HK-2 (cell line): ENCODE measurements at regions not wholly inside any gene's neighbourhood (a gene's known extent, or its start where the extent isn't known, plus 50 kb on each side); places are given as distances from the start of the nearest gene placed in this dataset.

Experiments used
- DNase-seq: peaks from one replicate; pipeline ENCODE4 v3.0.0-alpha.2; 2018; ENCODE audit not compliant: unreplicated experiment

DNA sequence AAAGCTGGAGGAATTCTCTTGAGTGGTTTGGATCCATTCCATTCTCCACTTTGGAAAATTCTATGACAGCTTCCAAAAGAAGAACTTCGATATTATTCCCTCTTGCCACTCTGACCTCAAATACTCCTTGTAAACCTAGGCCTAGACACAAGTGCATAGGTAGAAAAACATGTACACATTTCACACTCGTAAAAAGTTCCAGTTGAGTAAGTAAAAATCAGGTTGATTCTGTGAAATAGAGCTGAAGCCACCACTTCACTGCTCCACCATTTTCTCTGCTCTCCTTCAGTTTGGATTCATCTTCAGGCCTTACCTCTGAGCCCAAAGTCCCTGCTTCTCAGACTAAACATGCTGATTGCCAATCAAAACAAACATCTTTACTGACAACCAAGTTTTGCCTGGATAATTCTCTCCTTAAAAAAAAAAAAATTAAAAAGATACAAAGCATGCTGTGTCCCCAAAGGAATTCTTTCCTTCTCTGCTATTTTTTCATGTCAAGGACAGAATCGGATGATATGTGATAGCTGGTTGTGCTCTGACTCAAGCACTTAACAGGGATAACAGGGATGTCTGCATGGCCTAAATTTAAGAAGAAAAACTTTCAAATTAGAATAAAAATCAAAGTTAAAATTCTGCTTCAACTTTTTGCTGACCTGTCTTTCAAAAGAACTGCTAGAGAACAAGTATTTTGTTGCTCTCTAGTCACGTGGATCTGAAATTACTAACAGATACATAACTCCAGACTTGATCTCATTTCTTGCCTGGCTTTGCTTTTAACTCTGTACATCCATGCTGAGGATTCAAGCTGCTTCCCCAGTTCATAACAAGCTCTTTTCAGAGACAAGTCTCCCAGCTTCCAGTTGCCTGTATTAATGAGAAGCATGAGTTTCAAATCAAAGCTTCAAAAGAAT lies 420.9 kb upstream of the INTU start:
- no peak for DNase-seq

DNA sequence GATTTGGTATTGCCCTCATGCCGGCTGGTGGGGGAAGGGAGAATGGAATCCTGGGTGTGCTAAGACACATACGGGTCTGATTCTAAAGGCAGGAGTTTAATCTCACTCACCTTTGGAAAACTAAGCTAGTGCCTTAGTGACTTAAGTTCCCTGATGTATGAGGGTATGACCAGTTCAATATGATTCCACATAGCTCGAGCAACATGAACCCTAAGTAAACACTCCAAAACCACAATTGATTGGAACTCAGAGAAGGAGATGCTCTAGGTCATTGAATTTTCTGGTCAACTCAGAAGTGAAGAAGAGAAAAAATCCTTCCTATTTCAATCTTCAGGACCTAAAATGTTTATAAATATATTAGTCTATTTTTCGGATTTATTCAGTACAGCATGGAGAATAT lies 420.1 kb upstream of the INTU start:
- no peak for DNase-seq

DNA sequence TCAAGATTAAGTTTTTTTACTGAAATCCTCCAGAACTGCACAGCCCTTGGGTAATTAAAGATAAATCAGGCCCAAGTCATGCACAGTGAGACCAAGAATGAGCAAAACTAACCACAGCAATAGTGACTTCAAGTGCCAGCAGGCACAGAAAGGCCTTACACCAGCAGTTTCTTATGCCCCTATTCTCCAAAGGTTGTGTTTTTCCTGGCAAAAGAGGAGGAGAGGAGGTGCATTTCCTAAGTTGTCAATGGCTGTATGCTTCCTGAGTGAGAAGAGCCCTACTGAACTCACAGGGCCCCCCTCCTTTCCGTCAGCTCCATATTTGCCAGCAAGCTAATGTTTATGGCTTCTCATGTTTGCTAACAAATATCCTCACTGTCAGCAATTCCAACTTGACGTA lies 418.7 kb upstream of the INTU start:
- DNase-seq: no peak

DNA sequence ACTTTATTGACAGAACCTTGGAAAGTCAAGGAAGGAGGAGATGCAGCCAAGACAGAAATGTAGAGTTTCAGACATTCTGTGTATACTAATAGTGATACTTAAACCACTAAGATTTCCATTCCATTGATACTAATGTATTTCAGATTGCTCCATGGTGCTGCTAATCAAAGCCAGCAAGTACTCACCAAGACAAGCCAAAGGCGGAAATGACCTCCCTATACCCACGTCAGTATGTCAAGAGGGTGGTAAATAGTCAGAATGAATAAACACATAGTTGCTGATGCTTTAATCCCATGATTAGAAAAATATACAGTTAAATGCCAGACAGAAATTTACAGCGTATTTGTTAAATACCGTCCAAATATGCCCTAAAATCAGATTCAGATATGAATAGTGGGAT lies 417.8 kb upstream of the INTU start:
- DNase-seq: no peak

DNA sequence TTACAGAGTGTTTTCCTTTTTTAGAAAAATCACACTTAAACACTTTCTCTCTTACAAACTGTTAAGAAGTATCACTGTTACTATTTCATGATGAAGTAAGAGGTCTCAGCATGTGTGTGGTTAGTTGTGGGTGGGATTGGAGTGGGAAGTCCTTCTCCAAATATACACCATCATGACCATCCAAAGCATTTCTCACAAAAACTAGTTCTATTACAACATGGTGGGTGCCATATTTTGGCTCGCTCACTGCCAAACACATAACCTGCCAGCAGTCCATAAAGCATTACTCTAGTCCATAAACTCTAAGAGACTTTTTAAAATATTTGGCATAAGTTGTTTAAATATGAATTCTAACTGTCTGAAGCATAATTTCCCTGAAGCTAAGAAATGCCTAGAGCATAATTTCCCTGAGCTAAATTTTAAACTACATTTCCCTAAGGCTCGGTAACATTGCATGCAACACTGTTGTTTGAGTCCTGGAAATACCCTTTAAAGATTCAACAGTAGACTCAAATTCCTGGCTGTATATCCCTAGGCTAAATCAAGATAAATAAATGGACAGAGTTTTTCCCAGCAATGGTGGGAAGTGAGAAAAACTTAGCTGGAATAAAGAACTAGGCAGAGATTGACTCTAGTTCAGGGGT lies 415.0 kb upstream of the INTU start:
- DNase-seq: no peak

DNA sequence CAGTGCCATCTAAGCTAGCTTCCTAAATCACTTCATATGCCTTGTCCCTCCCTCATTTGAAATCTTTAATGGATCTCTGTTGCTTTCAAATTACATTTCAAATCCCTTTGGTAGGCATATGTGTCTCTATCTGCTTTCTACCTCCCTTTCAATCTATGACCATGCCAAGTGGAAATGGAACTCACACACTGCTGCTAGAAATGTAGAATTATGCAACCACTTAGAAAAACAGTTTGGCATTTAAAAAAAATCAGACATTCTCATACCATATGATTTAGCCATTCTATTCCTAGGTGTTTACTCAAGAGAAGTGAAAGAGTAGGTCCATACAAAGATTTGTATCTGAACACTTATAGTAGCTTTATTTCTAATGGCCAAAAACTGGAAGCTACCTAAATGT lies 413.5 kb upstream of the INTU start:
- no peak for DNase-seq

DNA sequence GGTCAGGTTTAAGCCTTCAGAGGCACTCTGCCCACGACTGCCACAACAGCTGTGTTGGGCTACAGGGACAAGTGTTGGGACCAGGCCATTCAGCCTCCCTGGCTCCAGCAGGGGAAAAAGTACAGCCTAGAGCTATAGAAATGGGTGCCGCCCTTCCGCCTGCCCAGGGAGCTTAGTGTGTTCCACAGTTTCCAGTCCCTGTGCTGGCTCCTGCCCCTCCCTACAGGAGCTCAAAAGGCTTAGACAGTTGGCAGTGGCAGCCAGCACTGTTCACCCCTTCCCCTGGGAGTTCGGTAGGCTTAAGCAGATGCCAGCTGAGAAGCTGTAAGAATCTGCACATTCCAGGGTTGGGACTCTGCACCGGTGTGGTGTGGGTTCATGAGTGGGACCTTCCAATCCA lies 408.2 kb upstream of the INTU start:
- no peak for DNase-seq

DNA sequence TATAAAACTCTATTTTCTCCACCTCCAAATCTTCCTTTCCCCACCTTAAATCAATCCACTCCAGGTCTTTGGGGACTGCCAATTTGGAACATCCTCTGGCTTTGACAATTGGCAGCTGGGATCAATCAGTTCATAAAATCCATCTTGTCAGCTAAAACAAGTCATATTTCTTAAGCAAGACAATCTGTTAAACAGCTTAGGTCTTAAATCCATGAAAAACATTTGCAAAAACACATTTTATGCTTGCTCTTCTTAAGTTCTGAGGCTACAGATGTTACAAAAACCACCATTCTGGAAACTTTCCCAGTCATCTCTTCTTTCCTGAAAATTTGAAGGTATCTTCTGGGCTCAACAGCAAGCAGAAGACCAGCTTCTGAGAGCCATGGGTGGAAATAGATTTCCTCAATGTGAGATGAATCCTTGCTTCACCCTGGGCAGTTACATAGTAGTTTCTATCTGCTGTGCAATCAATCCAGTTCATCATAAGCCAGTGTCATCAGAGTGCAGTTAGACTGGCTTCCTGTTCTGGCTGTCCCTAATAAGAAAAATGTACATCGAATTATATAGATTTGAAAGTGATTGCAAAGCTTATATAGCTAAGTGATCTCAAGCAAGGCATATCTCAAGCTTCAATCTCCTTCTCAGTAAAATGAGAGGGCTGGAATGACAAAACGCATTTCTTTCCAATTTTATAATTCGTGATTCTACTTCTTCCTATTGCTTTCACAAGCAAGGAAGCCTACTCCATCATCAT lies 402.7 kb upstream of the INTU start:
- no peak for DNase-seq

DNA sequence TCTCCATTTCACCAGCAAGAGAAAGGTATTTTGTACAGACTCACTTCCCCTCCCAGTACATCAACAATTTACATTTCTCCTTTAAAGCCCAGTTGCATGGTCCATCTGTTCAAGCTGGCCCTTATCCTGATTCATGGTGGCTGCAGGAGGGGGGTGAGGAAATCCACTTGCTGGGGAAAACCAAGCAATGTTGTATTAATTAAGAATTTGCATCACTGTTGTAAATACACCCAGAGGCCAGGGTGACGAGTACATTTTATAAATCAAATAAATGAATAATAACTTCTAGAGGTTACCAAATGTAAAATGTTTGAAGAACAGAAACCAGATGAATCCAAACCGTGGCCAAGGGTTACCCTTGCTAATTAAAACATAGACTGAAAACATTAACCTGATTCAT lies 395.9 kb upstream of the INTU start:
- DNase-seq: no peak

DNA sequence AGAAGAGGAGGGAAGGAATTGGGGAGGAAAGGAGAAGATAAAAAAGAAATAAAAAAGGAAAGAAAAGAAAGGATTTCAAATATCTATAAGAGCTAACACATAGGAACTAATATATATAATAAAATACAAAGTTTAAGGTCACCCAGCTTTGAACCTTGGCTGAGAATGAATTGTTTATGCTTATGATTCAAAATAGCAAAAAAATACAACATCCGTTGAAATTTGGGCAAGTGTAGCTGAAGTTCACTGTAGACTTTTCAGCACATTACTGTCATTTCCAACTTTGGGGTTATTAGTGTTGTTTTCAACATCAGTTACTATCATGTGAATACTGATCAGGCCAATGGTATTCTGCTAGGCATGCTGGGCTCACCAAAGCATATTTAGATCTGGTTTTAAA lies 395.2 kb upstream of the INTU start:
- no peak for DNase-seq

DNA sequence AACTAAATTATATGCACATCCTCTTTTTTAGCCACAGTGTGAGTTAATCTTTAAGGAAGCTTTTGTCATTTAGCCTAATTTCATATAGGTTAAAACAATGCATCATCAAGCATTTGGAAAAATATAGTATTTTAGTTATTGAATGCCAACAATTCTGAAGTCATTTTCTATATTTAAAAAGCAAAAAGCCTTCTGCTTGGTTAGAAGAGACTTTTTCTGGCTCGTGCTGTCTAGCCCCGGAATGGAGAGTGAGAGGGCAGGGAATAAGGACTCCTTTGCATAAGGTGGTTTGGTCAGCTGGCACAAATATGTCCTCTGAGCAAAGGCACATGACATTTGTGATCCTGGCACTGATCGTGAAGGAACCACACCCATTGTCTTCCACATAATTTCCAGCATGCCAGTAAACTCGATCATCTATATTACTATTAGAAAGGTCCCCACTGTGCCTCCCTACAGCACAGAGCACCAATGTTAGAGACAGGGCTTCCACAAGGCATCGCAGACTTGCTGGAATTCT lies 393.7 kb upstream of the INTU start:
- no peak for DNase-seq

DNA sequence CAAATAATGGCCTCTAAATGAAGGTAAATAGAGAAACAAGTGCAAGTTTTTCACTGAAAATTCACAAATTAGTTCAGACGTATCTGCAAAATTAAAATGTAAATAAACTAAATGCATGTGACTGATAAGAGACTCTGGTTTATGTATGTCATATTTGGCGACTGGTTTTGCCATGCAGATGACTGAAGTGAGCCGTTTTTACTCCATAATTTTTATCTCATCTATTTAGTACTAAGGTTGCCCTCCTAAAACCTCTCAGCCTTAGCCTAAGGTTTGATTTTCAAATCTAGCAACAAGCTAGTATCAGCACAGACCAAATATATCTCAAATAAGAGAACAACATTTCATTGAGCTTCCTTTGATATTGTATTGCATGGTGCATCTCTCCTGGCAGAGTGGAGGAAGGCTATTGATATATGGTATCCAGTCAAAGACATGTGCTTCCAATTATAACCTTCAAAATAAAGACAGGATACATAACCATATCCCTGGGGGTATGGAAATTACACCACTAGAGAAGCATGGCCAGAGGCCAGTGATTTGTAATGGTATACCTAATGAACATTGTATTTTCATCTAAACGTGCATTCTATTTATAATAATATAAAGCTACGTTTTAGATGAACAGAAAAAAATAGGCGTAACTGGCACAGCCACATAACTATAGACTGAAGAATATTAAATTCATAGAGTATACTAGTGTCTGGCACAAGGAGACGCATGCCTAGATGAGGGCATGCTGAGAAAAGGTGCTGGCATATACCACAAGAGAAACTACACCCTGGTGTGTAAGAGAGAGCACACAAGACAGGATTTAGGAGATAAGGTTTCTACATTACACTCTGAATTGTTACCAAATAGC lies 392.6 kb upstream of the INTU start:
- no peak for DNase-seq

DNA sequence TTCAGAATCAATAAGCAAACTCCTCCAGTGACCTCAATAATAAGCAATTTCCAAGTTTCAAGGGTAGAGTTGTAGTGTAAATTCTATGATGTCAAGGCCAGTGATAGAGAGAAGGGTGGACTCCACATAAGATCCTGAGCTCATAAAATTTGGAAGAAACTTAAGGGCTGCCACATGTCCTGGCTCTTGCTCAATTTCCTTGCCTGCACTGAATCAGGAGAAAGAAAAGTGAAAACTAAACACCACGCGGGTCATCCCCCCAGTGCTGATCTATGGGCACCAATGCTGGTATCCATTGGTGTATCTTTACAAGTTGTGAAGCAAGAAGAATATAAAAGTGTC lies 392.0 kb upstream of the INTU start:
- no peak for DNase-seq

DNA sequence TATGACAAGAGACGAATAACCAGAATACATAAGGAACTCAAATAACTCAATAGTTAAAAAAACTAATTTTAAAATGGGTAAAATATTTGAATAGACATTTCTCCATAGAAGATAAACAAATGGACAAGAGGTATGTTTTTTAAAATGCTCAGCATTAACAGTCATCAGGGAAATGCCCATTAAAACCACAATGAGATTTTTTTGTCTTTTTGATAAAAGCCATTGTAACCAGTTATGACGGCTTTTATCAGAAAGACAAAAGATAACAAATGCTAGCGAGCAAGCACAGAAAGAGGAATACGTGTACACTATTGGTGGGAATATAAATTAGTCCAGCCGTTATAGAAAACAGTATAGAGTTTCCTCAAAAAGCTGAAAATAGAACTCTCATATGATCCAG lies 388.2 kb upstream of the INTU start:
- DNase-seq: no peak

DNA sequence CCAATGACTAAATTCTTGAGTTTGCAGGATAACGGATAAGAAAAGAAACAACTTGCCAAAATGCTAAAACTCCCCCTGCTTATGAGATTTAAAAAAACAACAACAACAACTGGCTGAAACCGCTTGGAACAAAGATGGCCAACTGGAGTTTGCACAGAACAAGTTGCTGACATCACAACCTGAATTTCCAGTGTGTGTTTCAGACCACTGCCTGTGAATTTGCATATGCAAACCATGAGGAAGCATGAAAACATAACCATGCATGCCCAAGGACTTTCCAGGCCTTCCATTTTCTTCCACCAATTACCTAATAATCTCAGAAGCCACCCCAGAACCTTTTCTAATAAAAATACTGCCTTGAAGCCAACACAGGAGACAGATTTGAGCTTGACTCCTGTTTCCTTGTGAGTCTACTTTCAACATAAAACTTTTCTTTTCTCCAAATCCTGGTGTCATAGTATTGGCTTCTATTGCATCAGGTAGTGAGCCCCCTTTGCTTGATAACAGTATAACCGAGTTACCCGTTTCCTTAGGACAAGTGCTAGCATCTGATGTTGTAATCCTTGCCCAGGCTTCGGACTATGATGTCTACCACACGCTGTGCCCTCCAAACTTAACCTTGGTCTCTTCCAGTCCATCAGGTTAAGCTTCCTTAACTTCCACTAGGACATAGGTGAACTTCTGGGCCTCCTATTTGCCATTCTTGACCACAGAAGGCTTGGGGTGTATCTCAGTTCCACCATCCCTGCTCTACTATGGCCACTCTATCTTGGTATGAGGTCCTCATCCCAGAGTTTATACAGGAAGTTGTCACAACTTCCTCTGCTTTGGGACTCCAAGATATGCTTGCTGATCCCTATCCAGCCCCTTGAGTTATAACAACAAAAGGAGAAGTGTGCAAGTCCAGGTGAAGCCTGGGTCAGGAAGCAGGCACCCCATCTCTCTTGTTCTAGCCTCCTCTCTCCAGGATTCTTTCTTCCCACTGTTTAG lies 385.5 kb upstream of the INTU start:
- no peak for DNase-seq

DNA sequence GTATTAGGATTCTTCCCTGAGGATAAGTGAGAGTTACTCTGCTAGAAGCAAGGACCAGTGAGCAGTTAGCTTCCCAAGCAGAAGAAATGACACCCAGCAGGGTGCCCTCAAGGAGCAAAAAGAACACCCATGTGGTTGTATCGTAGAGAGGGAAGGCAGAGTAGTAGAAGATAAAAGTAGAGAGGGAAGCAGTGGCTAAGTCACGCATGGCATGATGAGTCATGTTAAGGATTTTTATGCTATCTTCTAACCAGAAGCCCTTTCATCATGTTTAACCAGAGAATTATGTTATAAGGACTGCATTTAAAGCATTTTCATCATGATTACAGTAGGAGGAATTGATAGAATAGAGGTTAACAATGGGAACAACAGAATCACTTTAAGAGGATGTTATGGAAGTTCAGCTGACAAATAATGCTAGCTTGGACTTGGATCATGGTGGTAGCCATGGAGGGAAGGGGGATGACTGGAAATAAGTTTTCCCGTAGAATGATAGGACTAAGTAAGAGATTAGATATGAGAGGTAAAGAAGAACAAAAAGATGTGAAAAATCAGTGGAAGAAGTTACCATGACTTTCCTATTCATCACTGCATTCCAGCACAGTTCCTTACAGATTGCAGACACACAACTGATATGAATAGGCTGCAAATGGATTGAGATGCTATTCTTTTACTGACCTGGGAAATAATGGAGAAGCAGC lies 383.5 kb upstream of the INTU start:
- DNase-seq: no peak

DNA sequence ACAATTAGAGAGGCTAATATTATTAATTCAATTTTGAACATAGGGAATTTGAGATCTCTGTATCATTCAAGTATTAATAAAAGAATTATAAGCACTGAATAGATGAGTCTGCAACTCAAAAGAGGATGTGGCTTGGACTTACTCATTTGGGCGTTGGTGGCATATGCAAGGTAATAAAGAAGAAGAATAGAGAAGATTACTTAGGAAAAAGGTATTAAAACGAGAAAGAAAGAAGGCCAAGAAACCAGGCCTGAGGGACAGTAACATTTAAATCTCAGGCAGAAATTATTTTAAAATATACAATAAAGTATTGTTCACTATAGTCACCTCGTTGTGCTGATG lies 383.0 kb upstream of the INTU start:
- no peak for DNase-seq

DNA sequence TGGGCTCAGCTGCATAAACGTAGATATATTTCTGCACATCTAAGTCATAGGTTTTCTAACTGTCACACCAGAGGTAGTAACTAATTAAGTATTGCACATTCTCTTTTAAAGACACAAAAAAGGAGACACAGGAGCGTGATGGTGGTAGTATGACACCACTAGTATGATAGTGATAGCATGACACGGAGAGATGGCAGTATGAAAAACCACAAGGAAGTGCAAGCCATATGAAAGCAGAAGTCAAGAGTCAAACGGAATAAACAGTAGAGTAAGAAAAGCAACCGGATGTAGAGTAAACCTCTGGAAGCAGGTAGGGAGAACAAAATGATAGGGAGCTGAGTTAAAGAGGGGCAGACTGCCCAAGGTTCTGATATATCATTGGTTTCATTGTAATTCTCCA lies 382.2 kb upstream of the INTU start:
- DNase-seq: no peak

DNA sequence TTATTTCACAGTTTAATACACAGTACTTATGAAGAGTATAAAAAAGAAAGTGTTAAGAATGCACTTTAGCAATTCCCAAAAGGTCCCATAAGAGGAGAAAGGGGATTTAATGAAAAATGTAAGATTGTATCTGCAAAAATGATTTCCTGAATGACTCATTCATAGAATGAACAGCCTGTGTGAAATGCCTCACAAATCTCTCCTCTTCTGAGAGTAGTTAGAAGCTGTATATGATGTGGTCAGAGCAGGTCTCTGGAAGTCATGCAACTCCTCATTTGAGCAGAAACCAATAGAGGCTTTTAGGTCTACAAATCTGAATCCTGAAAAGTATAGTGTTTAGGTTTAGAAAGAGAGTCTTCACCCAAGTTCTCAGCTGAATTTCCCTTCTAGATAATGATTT lies 381.3 kb upstream of the INTU start:
- DNase-seq: no peak

DNA sequence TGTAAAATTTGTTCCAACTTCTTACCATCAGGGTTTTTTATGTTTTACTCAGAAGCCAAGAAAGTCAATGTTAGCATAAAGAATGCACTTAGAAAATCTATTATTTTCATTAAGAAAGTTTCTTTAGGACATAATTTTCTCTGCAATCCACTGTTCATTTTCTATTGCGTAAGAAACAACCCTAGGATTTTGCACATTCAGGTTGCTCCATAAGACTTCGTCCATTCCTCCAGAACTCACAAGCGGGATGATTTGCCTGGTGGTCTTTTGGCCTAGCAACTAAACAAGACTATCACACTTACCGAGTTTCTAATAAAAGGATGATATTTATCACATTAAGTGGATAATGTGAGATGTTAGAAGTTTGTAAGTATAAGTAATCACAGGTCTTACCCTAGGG lies 376.3 kb upstream of the INTU start:
- no peak for DNase-seq
